Karpas-422 (cell line): ENCODE measurements at regions not wholly inside any gene's neighbourhood (a gene's known extent, or its start where the extent isn't known, plus 50 kb on each side); places are given as distances from the start of the nearest gene placed in this dataset.

ENCODE experiments used
- DNase-seq: peaks from one replicate; pipeline ENCODE4 v3.0.0-alpha.2; 2015
- H2AFZ ChIP-seq: fragments of 200-600 bp; sonication (generic); 2 replicates; pipeline ENCODE4 v1.6.1; 2014; ENCODE audit warnings: antibody characterized with exemption, low read length, mixed read lengths
- H3K27ac ChIP-seq: fragments of 200-600 bp; sonication (generic); 2 replicates; pipeline ENCODE4 v1.5.1; 2014; ENCODE audit warnings: mild to moderate bottlenecking, low read length, moderate library complexity
- H3K27me3 ChIP-seq: fragments of 200-600 bp; sonication (generic); 2 replicates; pipeline ENCODE4 v1.6.1; 2014; ENCODE audit warnings: low read length, mixed read lengths
- H3K36me3 ChIP-seq: fragments of 200-600 bp; sonication (generic); 2 replicates; pipeline ENCODE4 v1.6.1; 2014; ENCODE audit warnings: low read length, mixed read lengths; ENCODE audit not compliant: insufficient read depth
- H3K4me1 ChIP-seq: fragments of 200-600 bp; sonication (generic); 2 replicates; pipeline ENCODE4 v1.6.1; 2014; ENCODE audit warnings: mild to moderate bottlenecking, low read length, mixed read lengths
- H3K4me2 ChIP-seq: fragments of 200-600 bp; sonication (generic); 2 replicates; pipeline ENCODE4 v1.6.1; 2014; ENCODE audit warnings: low read length, low read depth, mild to moderate bottlenecking; ENCODE audit not compliant: poor library complexity, severe bottlenecking
- H3K4me3 ChIP-seq: fragments of 200-600 bp; sonication (generic); 2 replicates; pipeline ENCODE4 v1.5.1; 2014; ENCODE audit warnings: mild to moderate bottlenecking, antibody characterized with exemption, low read length, mixed read lengths
- H3K79me2 ChIP-seq: fragments of 200-600 bp; sonication (generic); 2 replicates; pipeline ENCODE4 v1.6.1; 2014; ENCODE audit warnings: mild to moderate bottlenecking, low read length, mixed read lengths
- H3K9ac ChIP-seq: fragments of 200-600 bp; sonication (generic); 2 replicates; pipeline ENCODE4 v1.6.0; 2014; ENCODE audit warnings: low read length
- H3K9me2 ChIP-seq: fragments of 200-600 bp; sonication (generic), shearing (Covaris generic); replicated peaks from 2 replicates; pipeline ENCODE4 v1.6.0; 2014; ENCODE audit warnings: mild to moderate bottlenecking, low read length, moderate library complexity; ENCODE audit not compliant: insufficient read depth
- H3K9me3 ChIP-seq: fragments of 300-700, 200-600 bp; sonication (generic); 2 replicates; pipeline ENCODE4 v1.6.1; 2014; ENCODE audit warnings: low read length, mixed read lengths
- H4K20me1 ChIP-seq: fragments of 200-600 bp; sonication (generic); 2 replicates; pipeline ENCODE4 v1.6.1; 2014; ENCODE audit warnings: mild to moderate bottlenecking, antibody characterized with exemption, low read length, low read depth; ENCODE audit not compliant: insufficient read depth

DNA sequence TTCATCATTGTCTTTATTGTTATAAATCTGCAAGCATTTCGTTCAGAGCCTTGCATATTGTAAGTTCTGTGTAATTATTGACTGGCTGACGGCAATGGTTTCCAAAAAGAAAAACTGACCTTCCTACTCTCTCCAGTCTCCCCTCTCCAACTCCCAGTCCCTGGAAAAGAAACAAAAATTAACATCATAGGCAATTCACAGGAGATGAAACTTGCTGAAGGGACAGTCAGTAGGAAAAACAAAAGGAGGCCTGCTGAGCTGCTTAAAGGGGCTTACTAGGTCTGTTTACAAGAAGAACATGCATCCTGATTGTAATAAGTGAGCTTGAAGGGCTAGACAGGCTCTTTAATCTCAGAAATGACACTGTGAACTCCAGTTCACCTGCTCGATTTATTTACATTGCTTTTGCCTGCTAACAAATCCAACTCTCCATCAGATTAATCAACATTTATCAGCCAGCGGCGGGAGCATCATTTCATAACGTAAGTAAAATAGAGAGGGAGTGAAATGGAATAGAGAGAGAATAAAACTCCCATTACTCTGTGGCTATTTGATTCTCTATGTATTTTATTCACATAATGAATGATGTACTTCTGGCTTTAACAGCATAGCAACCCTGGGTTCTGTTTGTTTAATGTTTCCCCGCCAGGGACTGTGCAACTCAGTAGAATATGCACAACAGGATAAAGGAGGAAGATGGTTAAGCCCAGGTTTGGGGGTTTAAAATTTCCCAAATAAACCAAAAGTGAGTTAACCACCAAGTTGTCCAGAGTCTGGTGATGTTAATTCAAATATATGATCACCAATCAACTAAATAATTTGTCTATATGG lies 256.7 kb upstream of the SETBP1 start:
- Histone ChIP-seq H3K27ac (no peak overlapping the region), H3K9ac (no peak overlapping the region), H2AFZ (no peak overlapping the region), H3K36me3 (no peaks in the 10 kb centered on the region), H3K4me3 (no peak overlapping the region), H3K4me2 (no peak overlapping the region), H3K4me1 (no peaks in the 10 kb centered on the region), H3K27me3 (no peaks in the 10 kb centered on the region), H3K79me2 (no peaks in the 10 kb centered on the region), H4K20me1 (no peaks in the 10 kb centered on the region), H3K9me3 (no peaks in the 10 kb centered on the region), H3K9me2 (no peaks in the 10 kb centered on the region; the same call in 1 of the 2 replicates)
- no peak for DNase-seq

DNA sequence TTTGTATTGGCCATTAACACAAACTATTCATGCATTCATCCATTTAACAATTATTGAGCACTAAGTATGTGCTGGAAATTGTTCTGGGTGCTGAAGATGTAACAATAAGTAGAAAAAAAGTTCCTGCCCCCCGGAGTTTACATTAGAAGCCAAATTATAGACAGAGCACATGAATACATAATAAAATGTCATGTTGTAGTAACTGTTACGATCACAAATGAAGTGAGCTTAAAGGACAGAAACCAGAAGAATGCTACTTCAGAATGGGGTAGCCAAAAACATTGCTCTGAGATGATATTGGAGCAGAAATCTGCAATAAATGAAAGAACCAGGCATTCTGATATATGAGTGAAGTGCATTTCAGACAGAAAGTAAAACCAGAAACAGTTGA lies 256.0 kb upstream of the SETBP1 start:
- DNase-seq: no peak
- Histone ChIP-seq H2AFZ (no peak overlapping the region), H3K79me2 (no peaks in the 10 kb centered on the region), H3K4me2 (no peak overlapping the region), H3K27ac (no peak overlapping the region), H4K20me1 (no peaks in the 10 kb centered on the region), H3K9me3 (no peaks in the 10 kb centered on the region), H3K27me3 (no peaks in the 10 kb centered on the region), H3K9me2 (no peaks in the 10 kb centered on the region; the same call in 1 of the 2 replicates), H3K4me1 (no peaks in the 10 kb centered on the region), H3K9ac (no peak overlapping the region), H3K4me3 (no peak overlapping the region), H3K36me3 (no peaks in the 10 kb centered on the region)

DNA sequence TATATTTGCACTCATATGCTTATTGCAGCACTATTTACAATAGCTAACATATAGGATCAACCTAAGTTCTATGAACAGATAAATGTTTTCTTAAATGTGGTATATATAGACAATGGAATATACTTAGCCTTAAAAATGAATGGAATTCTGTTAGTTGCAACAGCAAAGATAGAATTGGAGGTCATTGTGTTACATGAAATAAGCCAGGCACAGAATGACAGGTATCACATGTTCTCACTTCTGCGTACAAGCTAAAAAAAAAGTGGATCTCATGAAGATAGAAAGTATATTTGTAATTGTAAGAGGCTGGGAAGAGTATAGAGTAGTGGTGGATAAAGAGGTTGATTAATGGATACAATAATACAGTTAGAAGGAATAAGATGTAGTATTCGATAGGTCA lies 255.5 kb upstream of the SETBP1 start:
- Histone ChIP-seq H3K79me2 (no peaks in the 10 kb centered on the region), H3K4me1 (no peaks in the 10 kb centered on the region), H3K9me2 (no peaks in the 10 kb centered on the region; the same call in 1 of the 2 replicates), H3K9me3 (no peaks in the 10 kb centered on the region), H3K4me3 (no peak overlapping the region), H3K9ac (no peak overlapping the region), H3K27me3 (no peaks in the 10 kb centered on the region), H4K20me1 (no peaks in the 10 kb centered on the region), H3K27ac (no peak overlapping the region), H3K4me2 (no peak overlapping the region), H2AFZ (no peak overlapping the region), H3K36me3 (no peaks in the 10 kb centered on the region)
- DNase-seq: no peak

DNA sequence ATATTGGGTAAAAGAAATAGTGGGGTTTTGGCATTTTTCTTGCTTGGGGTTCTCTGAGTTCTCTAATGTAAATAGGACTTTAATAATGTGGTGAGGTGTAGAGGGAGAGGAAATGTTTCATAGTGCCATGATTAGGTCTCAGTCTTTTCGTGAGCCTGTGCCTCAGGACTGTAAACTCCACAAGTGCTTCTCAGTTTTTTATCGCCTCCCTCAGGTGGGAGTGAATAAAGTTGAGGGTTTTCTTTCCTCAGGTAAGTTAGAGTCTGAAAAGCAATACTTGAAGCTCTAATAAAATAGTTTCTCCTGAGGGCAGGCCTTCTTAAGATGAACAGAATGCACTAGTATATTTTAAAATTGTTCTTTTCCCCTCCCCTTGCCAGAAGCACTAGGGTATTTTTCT lies 243.1 kb upstream of the SETBP1 start:
- Histone ChIP-seq H3K9me3 (no peaks in the 10 kb centered on the region), H3K4me2 (no peak overlapping the region), H3K27me3 (no peaks in the 10 kb centered on the region), H3K9me2 (peaks cover 2% of the 10 kb centered on the region; the same call in 1 of the 2 replicates), H4K20me1 (no peaks in the 10 kb centered on the region), H3K36me3 (no peaks in the 10 kb centered on the region), H3K79me2 (no peaks in the 10 kb centered on the region), H3K4me1 (no peaks in the 10 kb centered on the region), H3K27ac (no peak overlapping the region), H3K9ac (no peak overlapping the region), H3K4me3 (no peak overlapping the region), H2AFZ (no peak overlapping the region)
- DNase-seq: no peak

DNA sequence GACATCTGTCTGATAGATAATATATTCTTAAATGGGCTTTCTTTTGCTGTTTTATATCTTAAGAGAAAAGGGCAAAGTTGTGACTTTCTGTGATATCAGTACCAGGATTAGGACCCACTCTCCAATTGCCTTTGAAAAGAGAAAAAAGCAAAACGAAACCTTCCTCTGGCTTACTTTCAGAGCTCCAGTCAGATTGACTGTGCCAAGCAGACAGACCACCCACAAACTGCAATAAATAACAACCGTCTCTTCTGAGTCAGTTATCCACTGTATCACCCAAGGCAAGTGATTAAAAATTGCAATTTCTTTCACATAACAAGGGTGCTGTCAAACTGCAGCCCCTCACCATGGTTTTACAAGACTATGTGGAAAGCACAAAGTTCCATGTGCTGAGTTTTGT lies 230.5 kb upstream of the SETBP1 start:
- Histone ChIP-seq H2AFZ (no peak overlapping the region), H3K27ac (no peak overlapping the region), H3K4me3 (no peak overlapping the region), H4K20me1 (no peaks in the 10 kb centered on the region), H3K27me3 (no peaks in the 10 kb centered on the region), H3K4me2 (no peak overlapping the region), H3K9me2 (no peaks in the 10 kb centered on the region; the same call in 1 of the 2 replicates), H3K4me1 (no peaks in the 10 kb centered on the region), H3K36me3 (no peaks in the 10 kb centered on the region), H3K79me2 (no peaks in the 10 kb centered on the region), H3K9me3 (no peaks in the 10 kb centered on the region), H3K9ac (no peak overlapping the region)
- no peak for DNase-seq

DNA sequence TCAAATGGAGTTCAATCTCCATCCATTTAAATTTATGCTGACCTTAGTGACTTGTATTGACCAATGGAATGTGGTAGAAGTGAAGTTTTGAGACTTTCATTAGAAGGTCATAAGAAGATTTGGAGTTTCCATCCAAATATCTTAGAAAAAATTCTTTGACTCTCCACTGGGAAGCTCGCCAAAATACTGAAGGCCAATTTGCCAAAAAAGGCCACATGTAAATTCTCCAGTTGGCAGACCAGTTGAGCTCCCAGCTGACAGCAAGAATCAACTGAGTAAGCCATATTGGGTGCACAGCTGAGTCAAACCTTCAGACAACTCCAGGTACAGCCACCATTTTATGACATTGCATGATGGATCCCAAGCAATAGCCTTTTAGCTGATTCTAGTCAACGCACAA lies 228.3 kb upstream of the SETBP1 start:
- no peak overlapping the region for H2AFZ ChIP-seq
- no peaks in the 10 kb centered on the region for H3K27me3 ChIP-seq
- H3K9ac ChIP-seq: no peak overlapping the region
- no peaks in the 10 kb centered on the region for H3K79me2 ChIP-seq
- H3K4me3 ChIP-seq: no peak overlapping the region
- no peaks in the 10 kb centered on the region for H3K9me3 ChIP-seq
- no peak overlapping the region for H3K27ac ChIP-seq
- no peaks in the 10 kb centered on the region; the same call in 1 of the 2 replicates for H3K9me2 ChIP-seq
- no peaks in the 10 kb centered on the region for H3K36me3 ChIP-seq
- no peaks in the 10 kb centered on the region for H4K20me1 ChIP-seq
- H3K4me2 ChIP-seq: no peak overlapping the region
- no peaks in the 10 kb centered on the region for H3K4me1 ChIP-seq
- no peak for DNase-seq

DNA sequence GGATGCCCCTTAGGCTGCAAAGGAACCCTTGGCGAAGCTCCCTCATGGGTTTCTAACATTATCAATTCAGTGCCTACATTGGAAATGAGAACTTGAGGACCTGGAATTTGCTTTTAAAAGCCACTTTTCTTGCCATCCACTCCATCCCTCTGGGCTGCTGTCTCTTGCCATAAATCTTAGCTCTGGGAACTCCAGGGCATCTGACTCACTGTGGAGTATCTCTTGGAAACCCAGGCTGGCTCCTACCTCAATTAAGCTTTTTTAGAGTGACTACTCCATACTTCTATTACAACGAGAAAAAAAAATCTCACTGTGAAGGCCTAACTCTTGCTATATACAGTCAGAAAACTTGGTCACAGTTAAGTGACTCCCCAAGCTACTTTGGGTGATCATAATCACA lies 227.2 kb upstream of the SETBP1 start:
- Histone ChIP-seq H3K79me2 (no peaks in the 10 kb centered on the region), H2AFZ (no peak overlapping the region), H3K4me1 (no peaks in the 10 kb centered on the region), H3K4me2 (no peak overlapping the region), H3K27ac (no peak overlapping the region), H3K27me3 (no peaks in the 10 kb centered on the region), H3K9me2 (no peaks in the 10 kb centered on the region; the same call in 1 of the 2 replicates), H3K9me3 (no peaks in the 10 kb centered on the region), H3K36me3 (no peaks in the 10 kb centered on the region), H4K20me1 (no peaks in the 10 kb centered on the region), H3K9ac (no peak overlapping the region), H3K4me3 (no peak overlapping the region)
- DNase-seq: no peak

DNA sequence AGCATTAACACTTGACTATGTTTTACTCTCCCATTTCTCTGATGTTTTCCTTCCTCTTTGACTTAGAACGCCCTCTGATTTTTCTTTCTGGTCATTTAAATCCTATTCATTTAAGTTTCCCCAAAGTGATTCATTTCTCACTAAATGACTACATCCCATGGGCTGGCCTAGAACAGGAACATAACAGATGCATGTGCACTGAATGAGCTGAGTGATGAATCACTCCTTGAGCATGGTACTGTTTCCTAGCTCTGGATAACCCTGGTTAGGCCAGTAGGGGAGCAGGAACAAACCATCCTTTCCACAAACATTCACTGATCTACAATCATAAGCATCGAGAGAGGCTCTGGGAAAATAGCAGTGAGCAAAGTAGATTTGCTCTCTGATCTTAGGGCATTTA lies 221.9 kb upstream of the SETBP1 start:
- Histone ChIP-seq H3K9ac (no peak overlapping the region), H4K20me1 (no peaks in the 10 kb centered on the region), H3K79me2 (no peaks in the 10 kb centered on the region), H3K36me3 (no peaks in the 10 kb centered on the region), H3K27me3 (no peaks in the 10 kb centered on the region), H3K27ac (no peak overlapping the region), H3K9me2 (no peaks in the 10 kb centered on the region), H3K4me3 (no peak overlapping the region), H3K9me3 (no peaks in the 10 kb centered on the region), H2AFZ (no peak overlapping the region), H3K4me1 (no peaks in the 10 kb centered on the region), H3K4me2 (no peak overlapping the region)
- DNase-seq: no peak
